ENCODE measurements at regions not wholly inside any gene's neighbourhood (a gene's known extent, or its start where the extent isn't known, plus 50 kb on each side); places are given as distances from the start of the nearest gene placed in this dataset.
"Not testable (repeated sequence)": the region's sequence is repeated elsewhere in the genome, so short reads cannot be mapped to it uniquely, and the experiment has no call there.

DNA sequence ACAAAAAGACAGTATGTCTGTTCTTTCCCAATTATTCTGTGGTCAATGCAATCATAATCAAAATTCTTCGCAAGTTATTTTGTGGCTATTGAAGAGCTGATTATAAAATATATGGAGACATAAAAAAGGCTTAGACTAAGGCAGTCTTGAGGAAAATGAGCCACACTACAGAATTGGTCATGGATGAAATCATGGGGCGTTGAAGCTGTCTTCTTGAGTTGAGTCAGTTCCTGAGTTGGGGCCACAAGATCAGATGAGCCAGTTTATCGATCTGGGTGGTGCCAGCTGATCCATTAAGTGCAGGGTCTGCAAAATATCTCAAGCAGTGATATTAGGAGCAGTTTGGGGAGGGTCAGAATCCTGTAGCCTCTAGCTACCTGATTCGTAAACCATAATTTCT is 96.9 kb upstream of the NUTM2F start:
- not testable (repeated sequence) for TF ChIP-seq POLR2A (IDR thresholded peaks at IDR 0.05)
- TF ChIP-seq, protein P1, sequence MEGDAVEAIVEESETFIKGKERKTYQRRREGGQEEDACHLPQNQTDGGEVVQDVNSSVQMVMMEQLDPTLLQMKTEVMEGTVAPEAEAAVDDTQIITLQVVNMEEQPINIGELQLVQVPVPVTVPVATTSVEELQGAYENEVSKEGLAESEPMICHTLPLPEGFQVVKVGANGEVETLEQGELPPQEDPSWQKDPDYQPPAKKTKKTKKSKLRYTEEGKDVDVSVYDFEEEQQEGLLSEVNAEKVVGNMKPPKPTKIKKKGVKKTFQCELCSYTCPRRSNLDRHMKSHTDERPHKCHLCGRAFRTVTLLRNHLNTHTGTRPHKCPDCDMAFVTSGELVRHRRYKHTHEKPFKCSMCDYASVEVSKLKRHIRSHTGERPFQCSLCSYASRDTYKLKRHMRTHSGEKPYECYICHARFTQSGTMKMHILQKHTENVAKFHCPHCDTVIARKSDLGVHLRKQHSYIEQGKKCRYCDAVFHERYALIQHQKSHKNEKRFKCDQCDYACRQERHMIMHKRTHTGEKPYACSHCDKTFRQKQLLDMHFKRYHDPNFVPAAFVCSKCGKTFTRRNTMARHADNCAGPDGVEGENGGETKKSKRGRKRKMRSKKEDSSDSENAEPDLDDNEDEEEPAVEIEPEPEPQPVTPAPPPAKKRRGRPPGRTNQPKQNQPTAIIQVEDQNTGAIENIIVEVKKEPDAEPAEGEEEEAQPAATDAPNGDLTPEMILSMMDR (IDR thresholded peaks at IDR 0.05), result not testable (repeated sequence)
